ENCODE measurements at regions not wholly inside any gene's neighbourhood (a gene's known extent, or its start where the extent isn't known, plus 50 kb on each side); places are given as distances from the start of the nearest gene placed in this dataset.

GRCh38 chr2:81163583-81163982 lies 859.0 kb upstream of the LRRTM1 start:
- Histone ChIP-seq H3K36me3 (ENCODE audit: insufficient read depth, low read length) (no peaks in the 10 kb centered on the region), H4K20me1 (ENCODE audit: insufficient read depth, low read length) (no peaks in the 10 kb centered on the region), H3K4me3 (ENCODE audit: low read depth in 1 of 2, low read length in 2 of 2) (no peak overlapping the region), H2AFZ (ENCODE audit: low read depth, low read length) (no peak overlapping the region), H3K79me2 (ENCODE audit: insufficient read depth, low read length) (no peaks in the 10 kb centered on the region), H3K27ac (ENCODE audit: low read length) (no peak overlapping the region), H3K4me1 (ENCODE audit: insufficient read depth, low read length) (no peaks in the 10 kb centered on the region), H3K27me3 (ENCODE audit: insufficient read depth, low read length, poor library complexity) (no peaks in the 10 kb centered on the region), H3K9me3 (ENCODE audit: insufficient read depth, low read length, severe bottlenecking) (no peaks in the 10 kb centered on the region), H3K9ac (ENCODE audit: low read depth, low read length) (no peak overlapping the region), H3K4me2 (ENCODE audit: insufficient read depth, low read length) (no peak overlapping the region)
- ATAC-seq (ENCODE audit: insufficient read depth, low read depth) (no peak), DNase-seq (no peak)
- no peak for TF ChIP-seq CTCF (IDR thresholded peaks at IDR 0.05; ENCODE audit: borderline replicate concordance, extremely low read depth, low read length, poor library complexity, severe bottlenecking)
- no peak for TF ChIP-seq EZH2 (IDR thresholded peaks at IDR 0.05; ENCODE audit: borderline replicate concordance, low read depth, low read length, severe bottlenecking)

GRCh38 chr2:81158505-81158904 lies 854.0 kb upstream of the LRRTM1 start:
- ATAC-seq (ENCODE audit: insufficient read depth, low read depth) = no peak
- H3K9me3 ChIP-seq (ENCODE audit: insufficient read depth, low read length, severe bottlenecking) = no peaks in the 10 kb centered on the region
- no peaks in the 10 kb centered on the region for H3K4me1 ChIP-seq (ENCODE audit: insufficient read depth, low read length)
- H3K4me3 ChIP-seq (ENCODE audit: low read depth in 1 of 2, low read length in 2 of 2) = no peak overlapping the region
- no peak overlapping the region for H3K4me2 ChIP-seq (ENCODE audit: insufficient read depth, low read length)
- H3K36me3 ChIP-seq (ENCODE audit: insufficient read depth, low read length) = no peaks in the 10 kb centered on the region
- TF ChIP-seq EZH2 (IDR thresholded peaks at IDR 0.05; ENCODE audit: borderline replicate concordance, low read depth, low read length, severe bottlenecking) (no peak), CTCF (IDR thresholded peaks at IDR 0.05; ENCODE audit: borderline replicate concordance, extremely low read depth, low read length, poor library complexity, severe bottlenecking) (no peak)
- no peaks in the 10 kb centered on the region for H3K27me3 ChIP-seq (ENCODE audit: insufficient read depth, low read length, poor library complexity)
- no peak overlapping the region for H3K27ac ChIP-seq (ENCODE audit: low read length)
- no peaks in the 10 kb centered on the region for H3K79me2 ChIP-seq (ENCODE audit: insufficient read depth, low read length)
- H3K9ac ChIP-seq (ENCODE audit: low read depth, low read length) = no peak overlapping the region
- DNase-seq = no peak
- H4K20me1 ChIP-seq (ENCODE audit: insufficient read depth, low read length) = no peaks in the 10 kb centered on the region
- H2AFZ ChIP-seq (ENCODE audit: low read depth, low read length) = no peak overlapping the region

GRCh38 chr2:81148323-81148722 lies 843.8 kb upstream of the LRRTM1 start:
- H3K27ac ChIP-seq (ENCODE audit: low read length) = no peak overlapping the region
- no peak overlapping the region for H3K4me2 ChIP-seq (ENCODE audit: insufficient read depth, low read length)

More at GRCh38 chr2:81148323-81148722, 843.8 kb upstream of the LRRTM1 start:
- no peak for ATAC-seq (ENCODE audit: insufficient read depth, low read depth)
- DNase-seq = no peak
- no peak for TF ChIP-seq CTCF (IDR thresholded peaks at IDR 0.05; ENCODE audit: borderline replicate concordance, extremely low read depth, low read length, poor library complexity, severe bottlenecking)
- TF ChIP-seq EZH2 (IDR thresholded peaks at IDR 0.05; ENCODE audit: borderline replicate concordance, low read depth, low read length, severe bottlenecking) = no peak
- peaks cover 4% of the 10 kb centered on the region for H3K9me3 ChIP-seq (ENCODE audit: insufficient read depth, low read length, severe bottlenecking)
- no peak overlapping the region for H3K4me3 ChIP-seq (ENCODE audit: low read depth in 1 of 2, low read length in 2 of 2)
- H4K20me1 ChIP-seq (ENCODE audit: insufficient read depth, low read length) = no peaks in the 10 kb centered on the region
- no peak overlapping the region for H3K9ac ChIP-seq (ENCODE audit: low read depth, low read length)
- H2AFZ ChIP-seq (ENCODE audit: low read depth, low read length) = no peak overlapping the region
- no peaks in the 10 kb centered on the region for H3K79me2 ChIP-seq (ENCODE audit: insufficient read depth, low read length)
- no peaks in the 10 kb centered on the region for H3K27me3 ChIP-seq (ENCODE audit: insufficient read depth, low read length, poor library complexity)
- no peaks in the 10 kb centered on the region for H3K36me3 ChIP-seq (ENCODE audit: insufficient read depth, low read length)
- no peaks in the 10 kb centered on the region for H3K4me1 ChIP-seq (ENCODE audit: insufficient read depth, low read length)
